Stomach (tissue), 8 donors: ENCODE measurements at regions not wholly inside any gene's neighbourhood (a gene's known extent, or its start where the extent isn't known, plus 50 kb on each side); places are given as distances from the start of the nearest gene placed in this dataset.

Source experiments
- DNase-seq, 2 donors: peaks; one replicate each; pipeline versions ENCODE4 v3.0.0 to v3.0.0-alpha.2; 2013 to 2019
- H3K27ac ChIP-seq, 5 donors: fragments of 200-600 bp in 4 of 5; sonication (generic) in 4 of 5; one replicate each; pipeline ENCODE4 v1.5.1; 2013 to 2019; ENCODE audit warnings: mild to moderate bottlenecking in 1 of 5, moderate library complexity in 1 of 5
- H3K27me3 ChIP-seq, 3 donors: fragments of 200-600 bp; sonication (generic); one replicate each; pipeline ENCODE4 v1.5.1; 2017 to 2019; ENCODE audit warnings: mixed run types in 1 of 3
- H3K36me3 ChIP-seq, 4 donors: fragments of 200-600 bp; sonication (generic); 1 replicate in 3 of 4; 2 replicates in 1 of 4; pipeline ENCODE4 v1.5.1; 2016 to 2019
- H3K4me1 ChIP-seq, 4 donors: fragments of 200-600 bp; sonication (generic); one replicate each; pipeline ENCODE4 v1.5.1; 2016 to 2019
- H3K4me3 ChIP-seq, 4 donors: fragments of 200-600 bp; sonication (generic) in 3 of 4; one replicate each; pipeline ENCODE4 v1.5.1; 2016 to 2019; ENCODE audit warnings: mild to moderate bottlenecking in 1 of 4
- H3K9me3 ChIP-seq, 4 donors: fragments of 200-600 bp; sonication (generic); one replicate each; pipeline ENCODE4 v1.5.1; 2016 to 2019
- CTCF ChIP-seq, 7 experiments: fragments of 450-650 bp in 4 of 7; fragments of 200-600 bp in 3 of 7; sonication (generic) in 3 of 7; IDR thresholded peaks; one replicate each; pipeline ENCODE4 v1.5.1; 2016 to 2019; ENCODE audit warnings: antibody characterized with exemption in 7 of 7, control low read depth in 2 of 7, mild to moderate bottlenecking in 1 of 7
- EP300 ChIP-seq: sonication (generic); formaldehyde crosslinking; IDR thresholded peaks from one replicate; pipeline ENCODE4 v1.6.1; 2017; ENCODE audit warnings: antibody characterized with exemption
- POLR2A ChIP-seq, 4 donors: fragments of 450-650 bp; IDR thresholded peaks; one replicate each; pipeline ENCODE4 v1.6.1; 2016; ENCODE audit warnings: antibody characterized with exemption in 4 of 4, control low read depth in 2 of 4, mild to moderate bottlenecking in 1 of 4, moderate library complexity in 1 of 4
- POLR2AphosphoS5 ChIP-seq, 3 donors: sonication (generic); formaldehyde crosslinking; IDR thresholded peaks; one replicate each; pipeline ENCODE4 v1.6.1; 2016; ENCODE audit warnings: antibody characterized with exemption in 3 of 3
- WGBS, 5 donors: extraction: QIAGEN DNeasy Blood & Tissue Kit in 3 of 5; methylation state at CpG; one replicate each; pipeline versions ENCODE4 v1.1.5 to v1.1.7; 2013 to 2018; 5-methylcytosine and 5-hydroxymethylcytosine counted together
- intact Hi-C: fragments of 100-400 bp; cut with DNase I; formaldehyde crosslinking; loops from one replicate; pipeline ENCODE4 v1.15.1; 2023; ENCODE audit warnings: low total_unique reads
- donor health status: healthy with polysubstance abuse.
- donor health status: Bipolar disorder and iron deficiency.
- donor health status: healthy.

GRCh38 chr7:152587366-152587765 is 88.6 kb downstream of the XRCC2 start:
- no peak overlapping the region for H3K27ac ChIP-seq
- no peaks in the 10 kb centered on the region for H3K27me3 ChIP-seq
- H3K36me3 ChIP-seq, result no peaks in the 10 kb centered on the region
- no peak for DNase-seq
- TF ChIP-seq EP300 (no peak), CTCF (IDR thresholded peaks at IDR 0.05) (no peak), POLR2AphosphoS5 (IDR thresholded peaks at IDR 0.05) (no peak), POLR2A (IDR thresholded peaks at IDR 0.05) (no peak)
- 67 to 91% (median 85%) methylated on average over 1 of the region's 1 CpG for WGBS, 5 donors
- no peaks in the 10 kb centered on the region for H3K9me3 ChIP-seq
- intact Hi-C loops, result no loop called here
- peaks cover 0 to 4% (median 0%) of the 10 kb centered on the region in 4 donors for H3K4me1 ChIP-seq
- no peak overlapping the region for H3K4me3 ChIP-seq

- Histone ChIP-seq H3K27me3 (no peaks in the 10 kb centered on the region), H3K27ac (no peak overlapping the region), H3K9me3 (no peaks in the 10 kb centered on the region), H3K4me3 (no peak overlapping the region), H3K4me1 (peaks cover 0 to under 1% (median 0%) of the 10 kb centered on the region in 4 donors), H3K36me3 (no peaks in the 10 kb centered on the region)
- TF ChIP-seq POLR2A (IDR thresholded peaks at IDR 0.05) (no peak), CTCF (IDR thresholded peaks at IDR 0.05) (no peak), POLR2AphosphoS5 (IDR thresholded peaks at IDR 0.05) (no peak), EP300 (no peak)
- intact Hi-C loops, result no loop called here
- DNase-seq, result no peak
- 78 to 94% (median 92%) methylated on average over 3 of the region's 3 CpGs for WGBS, 5 donors
Observed at GRCh38 chr7:152583006-152583405, 92.9 kb downstream of the XRCC2 start.

- intact Hi-C loops, result no loop called here
- WGBS, 5 donors, result 64 to 82% (median 76%) methylated on average over 9 to 10 of the region's 10 CpGs
- TF ChIP-seq CTCF (IDR thresholded peaks at IDR 0.05) (no peak), POLR2A (IDR thresholded peaks at IDR 0.05) (no peak), POLR2AphosphoS5 (IDR thresholded peaks at IDR 0.05) (no peak), EP300 (no peak)
- no peak overlapping the region for H3K4me3 ChIP-seq
- no peaks in the 10 kb centered on the region for H3K4me1 ChIP-seq
- no peak overlapping the region for H3K27ac ChIP-seq
- no peaks in the 10 kb centered on the region for H3K36me3 ChIP-seq
- H3K27me3 ChIP-seq, result peaks cover 0 to 14% (median 0%) of the 10 kb centered on the region in 3 donors
- H3K9me3 ChIP-seq, result no peaks in the 10 kb centered on the region
- DNase-seq, result no peak
Observed at GRCh38 chr7:152579070-152579469, 96.9 kb downstream of the XRCC2 start.

- Histone ChIP-seq H3K4me3 (no peak overlapping the region), H3K4me1 (no peaks in the 10 kb centered on the region), H3K27me3 (peaks cover 0 to 14% (median 0%) of the 10 kb centered on the region in 3 donors), H3K9me3 (no peaks in the 10 kb centered on the region), H3K36me3 (no peaks in the 10 kb centered on the region), H3K27ac (no peak overlapping the region)
- intact Hi-C loops, result no loop called here
- 43 to 94% (median 86%) methylated on average over 1 of the region's 1 CpG for WGBS, 5 donors
- no peak for TF ChIP-seq POLR2A (IDR thresholded peaks at IDR 0.05)
- TF ChIP-seq EP300, result no peak
- TF ChIP-seq CTCF (IDR thresholded peaks at IDR 0.05), result no peak
- TF ChIP-seq POLR2AphosphoS5 (IDR thresholded peaks at IDR 0.05), result no peak
- DNase-seq, result no peak
Observed at GRCh38 chr7:152577339-152577738, 98.6 kb downstream of the XRCC2 start.
